GM12878 (cell line): ENCODE measurements at regions not wholly inside any gene's neighbourhood (a gene's known extent, or its start where the extent isn't known, plus 50 kb on each side); places are given as distances from the start of the nearest gene placed in this dataset.
A peak's percentile ranks its signal among the peaks of the same experiment; 100 is the strongest.

Experiments used
- BCL3 ChIP-seq: IDR thresholded peaks from 2 replicates; pipeline ENCODE4 v1.6.1; 2011; ENCODE audit warnings: borderline replicate concordance, low read depth, mild to moderate bottlenecking, moderate library complexity, low read length; ENCODE audit not compliant: insufficient read depth, poor library complexity, severe bottlenecking
- BMI1 ChIP-seq: fragments of 450-650 bp; IDR thresholded peaks from 2 replicates; pipeline ENCODE4 v1.6.1; 2016; ENCODE audit warnings: mild to moderate bottlenecking, moderate library complexity, borderline replicate concordance
- CEBPZ ChIP-seq: fragments of 150-350 bp; IDR thresholded peaks from 2 replicates; pipeline ENCODE4 v1.6.1; 2016; ENCODE audit warnings: low read depth, low read length
- ELK1 ChIP-seq: IDR thresholded peaks from 2 replicates; pipeline ENCODE4 v1.6.1; 2012; ENCODE audit warnings: low read depth, low read length, improper control_type of control experiment
- EP300 ChIP-seq, 2 experiments: fragments of 150-350 bp in 1 of 2; IDR thresholded peaks; 2 replicates each; pipeline ENCODE4 v1.6.1; 2011 to 2012; ENCODE audit warnings: low read depth in 2 of 2, low read length in 2 of 2, borderline replicate concordance in 1 of 2, improper control_type of control experiment in 1 of 2, inconsistent platforms in 1 of 2; ENCODE audit not compliant: control insufficient read depth in 1 of 2
- EZH2 ChIP-seq: IDR thresholded peaks from 2 replicates; pipeline ENCODE4 v1.6.1; 2012; ENCODE audit warnings: low read depth, mild to moderate bottlenecking, control low read depth, inconsistent platforms, low read length, borderline replicate concordance; ENCODE audit not compliant: control insufficient read depth
- IRF4 ChIP-seq: IDR thresholded peaks from 2 replicates; pipeline ENCODE4 v1.6.1; 2011; ENCODE audit warnings: low read depth, low read length
- KLF5 ChIP-seq: fragments of 450-650 bp; IDR thresholded peaks from 2 replicates; pipeline ENCODE4 v1.6.1; 2014; ENCODE audit warnings: mild to moderate bottlenecking; ENCODE audit not compliant: partially characterized antibody
- MEF2A ChIP-seq: IDR thresholded peaks from 2 replicates; pipeline ENCODE4 v1.6.1; 2011; ENCODE audit warnings: low read depth, mild to moderate bottlenecking, low read length, moderate library complexity; ENCODE audit not compliant: insufficient read depth
- MYB ChIP-seq: fragments of 150-350 bp; IDR thresholded peaks from 2 replicates; pipeline ENCODE4 v1.6.1; 2014; ENCODE audit warnings: mild to moderate bottlenecking, low read depth, low read length, borderline replicate concordance
- NFYA ChIP-seq: IDR thresholded peaks from 2 replicates; pipeline ENCODE4 v1.6.1; 2011; ENCODE audit warnings: low read depth, mild to moderate bottlenecking, low read length, improper control_type of control experiment, borderline replicate concordance
- NR2C1 ChIP-seq: fragments of 450-650 bp; IDR thresholded peaks from 2 replicates; pipeline ENCODE4 v1.6.1; 2017; ENCODE audit warnings: antibody characterized with exemption, mild to moderate bottlenecking, moderate library complexity
- PBX3 ChIP-seq: IDR thresholded peaks from 2 replicates; pipeline ENCODE4 v1.6.1; 2011; ENCODE audit warnings: mild to moderate bottlenecking, low read depth, low read length, moderate library complexity; ENCODE audit not compliant: insufficient replicate concordance
- PKNOX1 ChIP-seq: fragments of 450-650 bp; IDR thresholded peaks from 2 replicates; pipeline ENCODE4 v1.6.1; 2016; ENCODE audit warnings: mild to moderate bottlenecking
- POLR2AphosphoS2 ChIP-seq: IDR thresholded peaks from 2 replicates; pipeline ENCODE4 v1.6.1; 2011; ENCODE audit warnings: low read depth, mild to moderate bottlenecking, low read length, improper control_type of control experiment, moderate library complexity
- RAD51 ChIP-seq: fragments of 450-650 bp; IDR thresholded peaks from 2 replicates; pipeline ENCODE4 v1.6.1; 2016; ENCODE audit warnings: moderate library complexity, mild to moderate bottlenecking, inconsistent platforms
- RBBP5 ChIP-seq: fragments of 200-600 bp; sonication (generic); conservative IDR thresholded peaks from 2 replicates; pipeline ENCODE4 v1.6.1; 2016
- USF1 ChIP-seq: IDR thresholded peaks from 2 replicates; pipeline ENCODE4 v1.6.1; 2011; ENCODE audit warnings: borderline replicate concordance, low read depth, mild to moderate bottlenecking, moderate library complexity, mixed read lengths, low read length; ENCODE audit not compliant: insufficient read depth; ENCODE audit errors: extremely low read length
- USF2 ChIP-seq: IDR thresholded peaks from 2 replicates; pipeline ENCODE4 v1.6.1; 2011; ENCODE audit warnings: low read depth, low read length, improper control_type of control experiment, borderline replicate concordance

- TF ChIP-seq PBX3: no peak
- TF ChIP-seq NFYA: no peak
- TF ChIP-seq MYB: no peak
- TF ChIP-seq EP300 (IDR thresholded peaks at IDR 0.05; ENCODE audit: borderline replicate concordance in 1 of 2, control insufficient read depth in 1 of 2, low read depth in 2 of 2, low read length in 2 of 2): peak; percentile 67; a peak in 2 of 4 replicates
- TF ChIP-seq USF2: no peak
- no peak for TF ChIP-seq USF1
- no peak for TF ChIP-seq RBBP5
- TF ChIP-seq MEF2A: no peak
- TF ChIP-seq IRF4: no peak
- no peak for TF ChIP-seq POLR2AphosphoS2
- no peak for TF ChIP-seq NR2C1
- no peak for TF ChIP-seq PKNOX1
- TF ChIP-seq RAD51: 0 out of 2 replicates have a peak, but pooled peaks have one; percentile 7
- no peak for TF ChIP-seq BMI1
- no peak for TF ChIP-seq KLF5
- TF ChIP-seq CEBPZ: no peak
- no peak for TF ChIP-seq EZH2
- no peak for TF ChIP-seq BCL3
- TF ChIP-seq ELK1: no peak
Observed at GRCh38 chr15:96261575-96262034, 68.9 kb upstream of the NR2F2 start (continued).
